ENCODE measurements at regions not wholly inside any gene's neighbourhood (a gene's known extent, or its start where the extent isn't known, plus 50 kb on each side); places are given as distances from the start of the nearest gene placed in this dataset.

DNA sequence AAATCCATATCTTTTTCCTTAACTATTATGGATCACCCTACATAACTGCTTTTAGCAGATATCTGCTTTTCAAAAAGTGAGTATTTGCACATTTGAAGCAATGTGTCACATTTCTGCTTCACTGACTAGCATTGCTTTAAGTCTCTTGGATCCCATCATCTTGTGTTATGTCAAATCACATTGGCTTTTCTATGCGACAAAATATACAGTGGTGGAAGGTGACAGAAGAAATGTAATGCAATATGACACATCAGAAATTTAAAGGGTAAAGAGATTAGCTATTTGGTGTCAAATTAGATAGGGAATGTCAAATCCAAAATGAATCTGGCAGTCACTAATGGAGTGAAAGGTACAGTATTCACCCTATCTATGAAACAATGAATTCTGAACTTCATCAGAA, 1282.1 kb upstream of the PCDH20 start:
- TF ChIP-seq, protein P1, sequence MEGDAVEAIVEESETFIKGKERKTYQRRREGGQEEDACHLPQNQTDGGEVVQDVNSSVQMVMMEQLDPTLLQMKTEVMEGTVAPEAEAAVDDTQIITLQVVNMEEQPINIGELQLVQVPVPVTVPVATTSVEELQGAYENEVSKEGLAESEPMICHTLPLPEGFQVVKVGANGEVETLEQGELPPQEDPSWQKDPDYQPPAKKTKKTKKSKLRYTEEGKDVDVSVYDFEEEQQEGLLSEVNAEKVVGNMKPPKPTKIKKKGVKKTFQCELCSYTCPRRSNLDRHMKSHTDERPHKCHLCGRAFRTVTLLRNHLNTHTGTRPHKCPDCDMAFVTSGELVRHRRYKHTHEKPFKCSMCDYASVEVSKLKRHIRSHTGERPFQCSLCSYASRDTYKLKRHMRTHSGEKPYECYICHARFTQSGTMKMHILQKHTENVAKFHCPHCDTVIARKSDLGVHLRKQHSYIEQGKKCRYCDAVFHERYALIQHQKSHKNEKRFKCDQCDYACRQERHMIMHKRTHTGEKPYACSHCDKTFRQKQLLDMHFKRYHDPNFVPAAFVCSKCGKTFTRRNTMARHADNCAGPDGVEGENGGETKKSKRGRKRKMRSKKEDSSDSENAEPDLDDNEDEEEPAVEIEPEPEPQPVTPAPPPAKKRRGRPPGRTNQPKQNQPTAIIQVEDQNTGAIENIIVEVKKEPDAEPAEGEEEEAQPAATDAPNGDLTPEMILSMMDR (IDR thresholded peaks at IDR 0.05; ENCODE audit: extremely low read depth, missing control alignments) = no peak
- DNase-seq (ENCODE audit: low spot score) = no peak

DNA sequence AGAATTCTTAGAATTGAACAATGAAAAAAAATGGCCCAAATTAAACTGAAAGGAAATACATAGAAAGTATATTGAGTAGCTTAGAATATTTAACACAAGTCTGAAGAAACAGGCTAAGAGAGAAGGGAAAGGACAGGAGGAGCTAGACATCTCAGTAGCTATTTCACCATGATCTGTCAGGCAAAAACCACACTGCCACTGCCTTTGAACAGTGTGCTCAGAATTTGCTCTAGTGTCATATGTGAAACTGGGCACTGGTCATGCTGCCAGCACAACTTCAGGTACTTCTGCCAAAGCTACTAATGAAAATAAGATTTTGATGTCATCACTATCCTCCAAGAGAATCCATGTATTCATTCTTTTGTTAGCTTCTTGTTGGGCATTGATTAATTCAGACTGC, 1280.8 kb upstream of the PCDH20 start:
- TF ChIP-seq, protein P1 (IDR thresholded peaks at IDR 0.05; ENCODE audit: extremely low read depth, missing control alignments) = no peak
- no peak for DNase-seq (ENCODE audit: low spot score)

DNA sequence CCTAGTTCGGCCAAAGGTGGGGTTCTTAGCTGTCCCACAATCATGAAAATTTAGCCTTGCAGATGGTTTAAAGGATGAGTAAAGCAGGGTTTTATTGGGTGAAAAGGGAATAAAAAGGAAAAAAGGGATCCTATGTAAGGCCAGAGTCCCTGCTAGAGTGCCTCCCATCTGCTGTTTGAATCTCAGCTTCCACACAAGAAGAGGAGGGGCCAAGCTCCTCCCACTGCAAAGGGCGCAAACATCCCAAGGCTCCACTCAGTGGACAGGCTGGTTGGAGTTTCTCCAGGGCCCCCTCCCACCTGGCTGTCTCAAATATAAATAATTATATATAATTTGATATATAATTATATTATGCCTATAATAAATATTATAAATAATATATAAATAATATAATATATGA, 1272.1 kb upstream of the PCDH20 start:
- no peak for DNase-seq (ENCODE audit: low spot score)
- TF ChIP-seq, protein P1 (IDR thresholded peaks at IDR 0.05; ENCODE audit: extremely low read depth, missing control alignments) = no peak

DNA sequence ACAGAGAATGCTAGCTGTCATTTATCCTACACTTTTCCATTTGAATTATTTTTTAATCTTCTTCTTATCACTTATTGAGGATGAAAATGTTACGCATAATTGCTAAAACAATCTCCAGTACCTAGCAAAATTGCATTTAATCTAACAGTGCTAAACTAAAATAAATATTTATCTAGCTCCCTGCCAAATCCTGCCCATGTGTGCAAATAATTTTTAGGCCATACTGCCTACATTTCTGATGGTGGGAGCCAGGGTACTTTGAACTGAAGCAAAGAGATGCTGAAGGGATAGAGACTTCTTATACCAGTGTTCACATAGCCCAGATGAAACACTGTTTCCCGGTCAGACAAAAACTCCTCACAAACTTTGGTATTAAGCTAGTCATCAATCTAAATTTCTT, 1268.7 kb upstream of the PCDH20 start:
- TF ChIP-seq, protein P1 (IDR thresholded peaks at IDR 0.05; ENCODE audit: extremely low read depth, missing control alignments) = no peak
- no peak for DNase-seq (ENCODE audit: low spot score)

DNA sequence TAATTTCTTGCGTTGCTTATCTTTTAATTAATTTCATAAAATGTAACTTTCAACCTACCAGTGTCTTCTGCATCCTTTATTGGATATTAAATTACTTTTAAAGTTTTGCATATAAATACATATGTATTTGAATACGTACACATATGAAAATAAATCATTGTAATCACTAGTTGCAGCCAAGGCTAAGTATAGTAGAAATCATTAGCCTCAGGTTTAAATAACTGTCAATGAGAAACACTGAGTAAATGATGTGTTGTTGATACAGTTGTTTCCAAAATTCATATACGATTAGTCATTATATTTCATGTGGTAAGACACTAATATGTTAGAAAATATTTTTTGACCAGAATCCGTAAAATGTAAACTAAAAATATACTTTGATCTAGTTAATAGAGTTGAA, 1267.1 kb upstream of the PCDH20 start:
- TF ChIP-seq, protein P1 (IDR thresholded peaks at IDR 0.05; ENCODE audit: extremely low read depth, missing control alignments) = no peak
- no peak for DNase-seq (ENCODE audit: low spot score)

DNA sequence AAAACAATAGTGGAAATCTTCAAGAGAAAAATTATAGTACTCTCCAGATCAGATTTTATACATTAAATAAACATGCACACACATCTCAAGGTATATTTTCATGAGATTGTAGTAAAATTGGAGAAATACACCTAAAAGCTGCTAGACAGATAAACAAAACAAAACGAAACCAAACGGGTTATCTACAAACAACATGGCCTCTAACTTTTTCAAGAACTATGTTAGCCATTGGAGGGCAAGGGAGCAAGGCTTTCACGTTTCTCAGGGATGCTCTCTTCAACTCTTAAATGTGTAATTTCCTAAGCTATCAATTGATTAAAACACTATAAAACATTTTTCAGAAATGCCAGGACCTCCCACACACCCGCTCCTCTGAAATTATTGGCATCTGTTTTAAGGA, 1262.4 kb upstream of the PCDH20 start:
- no peak for DNase-seq (ENCODE audit: low spot score)
- TF ChIP-seq, protein P1 (IDR thresholded peaks at IDR 0.05; ENCODE audit: extremely low read depth, missing control alignments) = no peak

DNA sequence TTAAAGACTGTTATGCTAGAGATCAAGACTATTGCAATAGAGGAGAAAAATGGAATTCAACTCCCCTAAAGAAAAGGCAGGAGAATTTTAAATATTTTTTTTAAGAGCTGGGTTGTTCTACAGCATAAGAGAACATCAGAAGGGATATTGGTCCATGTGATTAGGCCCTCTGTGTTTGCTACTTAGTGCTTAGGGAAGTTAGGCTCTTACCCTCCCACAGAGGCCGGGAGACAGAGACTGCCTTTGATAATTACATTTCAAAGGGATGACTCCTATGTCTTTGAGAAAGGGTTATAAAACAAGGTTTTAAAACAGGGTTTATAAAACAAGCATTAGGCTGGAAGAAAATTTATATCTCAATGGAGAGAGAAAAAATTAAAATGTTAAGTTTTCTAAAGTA, 1248.1 kb upstream of the PCDH20 start:
- TF ChIP-seq, protein P1 (IDR thresholded peaks at IDR 0.05; ENCODE audit: extremely low read depth, missing control alignments) = no peak
- no peak for DNase-seq (ENCODE audit: low spot score)
